ENCODE measurements at regions not wholly inside any gene's neighbourhood (a gene's known extent, or its start where the extent isn't known, plus 50 kb on each side); places are given as distances from the start of the nearest gene placed in this dataset.

DNA sequence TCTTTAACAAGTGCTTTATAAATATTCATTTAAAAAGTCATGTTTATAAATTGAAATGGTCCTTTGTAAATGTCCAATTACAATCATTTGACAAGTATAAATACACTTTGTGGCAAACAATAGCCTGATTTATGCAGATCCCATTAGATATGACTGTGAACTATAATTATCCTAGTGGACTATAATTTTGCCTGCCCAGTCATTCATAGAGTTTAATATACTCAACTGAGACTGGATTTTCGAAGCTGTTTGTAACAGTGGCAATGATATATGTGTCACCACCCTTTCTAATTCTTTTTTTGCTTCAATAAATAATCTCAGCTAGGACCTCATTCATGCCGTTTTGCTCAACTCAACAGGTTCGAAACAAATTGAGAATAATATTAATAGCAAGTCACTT is 732.0 kb downstream of the PCDH18 start:
- TF ChIP-seq, protein P1, sequence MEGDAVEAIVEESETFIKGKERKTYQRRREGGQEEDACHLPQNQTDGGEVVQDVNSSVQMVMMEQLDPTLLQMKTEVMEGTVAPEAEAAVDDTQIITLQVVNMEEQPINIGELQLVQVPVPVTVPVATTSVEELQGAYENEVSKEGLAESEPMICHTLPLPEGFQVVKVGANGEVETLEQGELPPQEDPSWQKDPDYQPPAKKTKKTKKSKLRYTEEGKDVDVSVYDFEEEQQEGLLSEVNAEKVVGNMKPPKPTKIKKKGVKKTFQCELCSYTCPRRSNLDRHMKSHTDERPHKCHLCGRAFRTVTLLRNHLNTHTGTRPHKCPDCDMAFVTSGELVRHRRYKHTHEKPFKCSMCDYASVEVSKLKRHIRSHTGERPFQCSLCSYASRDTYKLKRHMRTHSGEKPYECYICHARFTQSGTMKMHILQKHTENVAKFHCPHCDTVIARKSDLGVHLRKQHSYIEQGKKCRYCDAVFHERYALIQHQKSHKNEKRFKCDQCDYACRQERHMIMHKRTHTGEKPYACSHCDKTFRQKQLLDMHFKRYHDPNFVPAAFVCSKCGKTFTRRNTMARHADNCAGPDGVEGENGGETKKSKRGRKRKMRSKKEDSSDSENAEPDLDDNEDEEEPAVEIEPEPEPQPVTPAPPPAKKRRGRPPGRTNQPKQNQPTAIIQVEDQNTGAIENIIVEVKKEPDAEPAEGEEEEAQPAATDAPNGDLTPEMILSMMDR (conservative IDR thresholded peaks at IDR 0.05; ENCODE audit: low read depth, low read length): no peak
- TF ChIP-seq EZH2phosphoT487 (IDR thresholded peaks at IDR 0.05; ENCODE audit: borderline replicate concordance, low read length): no peak
- TF ChIP-seq EZH2 (IDR thresholded peaks at IDR 0.05; ENCODE audit: low read length, unreplicated experiment): no peak
